NT2/D1 (cell line): ENCODE measurements at regions not wholly inside any gene's neighbourhood (a gene's known extent, or its start where the extent isn't known, plus 50 kb on each side); places are given as distances from the start of the nearest gene placed in this dataset.

Experiments
- SUZ12 ChIP-seq: IDR thresholded peaks from 2 replicates; pipeline ENCODE4 v1.6.1; 2011; ENCODE audit not compliant: insufficient read length, insufficient read depth; ENCODE audit errors: extremely low read depth
- YY1 ChIP-seq: IDR thresholded peaks from 2 replicates; pipeline ENCODE4 v1.6.1; 2011; ENCODE audit not compliant: insufficient read length, insufficient read depth
- ZNF274 ChIP-seq: IDR thresholded peaks from 2 replicates; pipeline ENCODE4 v1.6.1; 2011; ENCODE audit warnings: mild to moderate bottlenecking, low read depth, low read length

- no peak for TF ChIP-seq SUZ12
- no peak for TF ChIP-seq ZNF274
- no peak for TF ChIP-seq YY1
Measured at GRCh38 chr3:44061961-44062360, 179.7 kb upstream of the TOPAZ1 start.
